ENCODE measurements at regions not wholly inside any gene's neighbourhood (a gene's known extent, or its start where the extent isn't known, plus 50 kb on each side); places are given as distances from the start of the nearest gene placed in this dataset.

GRCh38 chr6:94071835-94072234 lies 652.5 kb upstream of the EPHA7 start:
- no peak for DNase-seq

- DNase-seq = no peak
Observed at GRCh38 chr6:94065707-94066337, 646.5 kb upstream of the EPHA7 start.

- peak in 2 of 3 donors; percentile 7 to 31 for DNase-seq
Observed at GRCh38 chr6:94052749-94053148, 633.4 kb upstream of the EPHA7 start.

GRCh38 chr6:94050515-94050914 lies 631.2 kb upstream of the EPHA7 start:
- no peak for DNase-seq

GRCh38 chr6:94049001-94049400 lies 629.6 kb upstream of the EPHA7 start:
- DNase-seq = no peak

GRCh38 chr6:94045099-94045829 lies 625.9 kb upstream of the EPHA7 start:
- no peak for DNase-seq

- DNase-seq = no peak
Observed at GRCh38 chr6:94041945-94042709, 622.8 kb upstream of the EPHA7 start.

- no peak for DNase-seq
Observed at GRCh38 chr6:94036024-94036423, 616.7 kb upstream of the EPHA7 start.

- DNase-seq = no peak
Observed at GRCh38 chr6:94027374-94027773, 608.0 kb upstream of the EPHA7 start.

GRCh38 chr6:94026575-94026974 lies 607.2 kb upstream of the EPHA7 start:
- DNase-seq = no peak

GRCh38 chr6:94005835-94006234 lies 586.5 kb upstream of the EPHA7 start:
- no peak for DNase-seq

GRCh38 chr6:93992976-93993375 lies 573.6 kb upstream of the EPHA7 start:
- no peak for DNase-seq

GRCh38 chr6:93989630-93990029 lies 570.3 kb upstream of the EPHA7 start:
- DNase-seq = no peak

- DNase-seq = no peak
Observed at GRCh38 chr6:93985953-93986352, 566.6 kb upstream of the EPHA7 start.

GRCh38 chr6:93975159-93975558 lies 555.8 kb upstream of the EPHA7 start:
- no peak for DNase-seq

- no peak for DNase-seq
Observed at GRCh38 chr6:93974332-93974731, 555.0 kb upstream of the EPHA7 start.

- no peak for DNase-seq
Observed at GRCh38 chr6:93972791-93973190, 553.4 kb upstream of the EPHA7 start.

GRCh38 chr6:93970684-93971083 lies 551.3 kb upstream of the EPHA7 start:
- no peak for DNase-seq

GRCh38 chr6:93968126-93968525 lies 548.8 kb upstream of the EPHA7 start:
- no peak for DNase-seq

GRCh38 chr6:93964926-93965325 lies 545.6 kb upstream of the EPHA7 start:
- no peak for DNase-seq

GRCh38 chr6:93964321-93964720 lies 545.0 kb upstream of the EPHA7 start:
- no peak for DNase-seq

GRCh38 chr6:93962566-93962965 lies 543.2 kb upstream of the EPHA7 start:
- DNase-seq = no peak

GRCh38 chr6:93954584-93954983 lies 535.2 kb upstream of the EPHA7 start:
- no peak for DNase-seq

All from muscle of back (tissue), 3 donors.